B cell (primary cell): ENCODE measurements at regions not wholly inside any gene's neighbourhood (a gene's known extent, or its start where the extent isn't known, plus 50 kb on each side); places are given as distances from the start of the nearest gene placed in this dataset.

Experiments
- EZH2 ChIP-seq: IDR thresholded peaks from 2 replicates; pipeline ENCODE4 v1.6.1; 2012; ENCODE audit warnings: borderline replicate concordance, low read depth, mild to moderate bottlenecking, moderate library complexity, low read length; ENCODE audit not compliant: insufficient read depth, poor library complexity, severe bottlenecking
- TF ChIP-seq, protein P1 (sequence below): fragments of 200-600 bp; IDR thresholded peaks from one replicate; pipeline ENCODE4 v1.8.0; 2022; ENCODE audit warnings: antibody characterized with exemption, mild to moderate bottlenecking

DNA sequence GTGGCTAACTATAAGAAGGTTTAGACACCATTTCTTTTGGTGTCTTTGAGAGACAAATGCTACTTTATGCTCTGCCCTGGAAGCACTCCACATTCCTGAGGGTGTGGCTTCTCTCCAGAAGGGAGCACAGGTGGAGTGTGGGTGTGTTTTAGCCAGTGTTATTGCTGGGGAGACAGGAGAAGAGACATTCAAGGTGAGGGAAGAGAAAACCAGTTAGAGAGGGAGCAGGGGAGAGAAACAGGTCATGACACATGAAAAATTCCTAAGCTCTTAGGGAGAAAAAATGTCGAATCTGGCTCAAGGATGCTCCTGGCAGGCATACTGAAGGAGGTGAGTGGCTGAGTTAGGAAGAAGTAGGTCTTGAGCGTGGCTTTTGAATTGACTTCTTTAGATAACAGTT, 292.8 kb downstream of the CLIC5 start:
- TF ChIP-seq, protein P1, sequence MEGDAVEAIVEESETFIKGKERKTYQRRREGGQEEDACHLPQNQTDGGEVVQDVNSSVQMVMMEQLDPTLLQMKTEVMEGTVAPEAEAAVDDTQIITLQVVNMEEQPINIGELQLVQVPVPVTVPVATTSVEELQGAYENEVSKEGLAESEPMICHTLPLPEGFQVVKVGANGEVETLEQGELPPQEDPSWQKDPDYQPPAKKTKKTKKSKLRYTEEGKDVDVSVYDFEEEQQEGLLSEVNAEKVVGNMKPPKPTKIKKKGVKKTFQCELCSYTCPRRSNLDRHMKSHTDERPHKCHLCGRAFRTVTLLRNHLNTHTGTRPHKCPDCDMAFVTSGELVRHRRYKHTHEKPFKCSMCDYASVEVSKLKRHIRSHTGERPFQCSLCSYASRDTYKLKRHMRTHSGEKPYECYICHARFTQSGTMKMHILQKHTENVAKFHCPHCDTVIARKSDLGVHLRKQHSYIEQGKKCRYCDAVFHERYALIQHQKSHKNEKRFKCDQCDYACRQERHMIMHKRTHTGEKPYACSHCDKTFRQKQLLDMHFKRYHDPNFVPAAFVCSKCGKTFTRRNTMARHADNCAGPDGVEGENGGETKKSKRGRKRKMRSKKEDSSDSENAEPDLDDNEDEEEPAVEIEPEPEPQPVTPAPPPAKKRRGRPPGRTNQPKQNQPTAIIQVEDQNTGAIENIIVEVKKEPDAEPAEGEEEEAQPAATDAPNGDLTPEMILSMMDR: no peak
- TF ChIP-seq EZH2: no peak
